GM18505 (cell line): ENCODE measurements at regions not wholly inside any gene's neighbourhood (a gene's known extent, or its start where the extent isn't known, plus 50 kb on each side); places are given as distances from the start of the nearest gene placed in this dataset.

Experiments used
- ATAC-seq: cut with Tn5 transposase; IDR thresholded peaks from one replicate; pipeline ENCODE4 v1.9.1; 2021; ENCODE audit not compliant: unreplicated experiment
- POLR2A ChIP-seq: IDR thresholded peaks from 4 replicates; pipeline ENCODE4 v1.6.1; 2011; ENCODE audit warnings: borderline replicate concordance; ENCODE audit not compliant: insufficient read depth, insufficient read length; ENCODE audit errors: extremely low read depth

DNA sequence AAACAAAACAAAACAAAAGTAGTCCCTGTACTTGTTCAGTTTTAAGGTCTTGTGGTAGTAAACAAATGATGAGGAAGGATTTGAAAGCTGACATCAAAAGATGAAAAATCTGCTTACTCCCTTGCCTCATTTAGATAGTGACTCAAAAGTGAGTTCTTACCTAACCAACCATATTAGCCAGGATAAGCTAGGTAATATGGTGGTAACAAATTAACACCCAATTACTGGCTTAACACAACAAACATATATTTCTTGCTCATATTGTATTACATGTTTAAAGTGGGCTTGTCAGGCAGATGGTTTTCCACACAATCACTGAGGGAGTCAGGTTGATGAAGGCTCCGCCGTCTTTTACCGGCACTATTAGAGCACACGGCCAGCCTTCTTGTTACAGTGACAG lies 189.7 kb downstream of the PPARGC1A start:
- no peak for TF ChIP-seq POLR2A
- no peak for ATAC-seq

- TF ChIP-seq POLR2A, result no peak
- ATAC-seq, result no peak
These were observed 192.1 kb downstream of the PPARGC1A start for GRCh38 chr4:23697722-23698121.

GRCh38 chr4:23697001-23697528 lies 192.8 kb downstream of the PPARGC1A start:
- no peak for TF ChIP-seq POLR2A
- ATAC-seq, result no peak

- no peak for ATAC-seq
- no peak for TF ChIP-seq POLR2A
These were observed 203.5 kb downstream of the PPARGC1A start for GRCh38 chr4:23686169-23686897.

GRCh38 chr4:23685471-23685870 lies 204.4 kb downstream of the PPARGC1A start:
- ATAC-seq, result no peak
- TF ChIP-seq POLR2A, result no peak

GRCh38 chr4:23680671-23681518 lies 209.0 kb downstream of the PPARGC1A start:
- TF ChIP-seq POLR2A, result no peak
- no peak for ATAC-seq

DNA sequence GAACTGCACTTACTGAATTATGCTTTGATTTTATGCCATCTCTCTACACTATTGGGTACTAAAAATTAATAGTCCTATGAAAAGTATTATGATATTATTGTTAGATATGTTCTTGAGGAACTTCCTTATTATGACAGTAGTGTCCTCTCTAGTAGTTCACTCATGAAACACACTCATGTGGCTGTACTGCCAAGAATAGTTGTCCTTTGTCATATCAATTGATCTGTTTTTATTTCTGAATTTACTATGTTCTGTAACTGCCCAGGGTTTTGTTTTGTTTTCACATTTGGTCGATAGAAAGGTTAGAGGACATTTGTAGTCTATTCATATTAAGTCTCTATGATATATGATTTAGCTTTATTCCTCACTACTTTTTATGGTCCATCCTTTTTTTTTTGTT lies 215.2 kb downstream of the PPARGC1A start:
- no peak for TF ChIP-seq POLR2A
- no peak for ATAC-seq

DNA sequence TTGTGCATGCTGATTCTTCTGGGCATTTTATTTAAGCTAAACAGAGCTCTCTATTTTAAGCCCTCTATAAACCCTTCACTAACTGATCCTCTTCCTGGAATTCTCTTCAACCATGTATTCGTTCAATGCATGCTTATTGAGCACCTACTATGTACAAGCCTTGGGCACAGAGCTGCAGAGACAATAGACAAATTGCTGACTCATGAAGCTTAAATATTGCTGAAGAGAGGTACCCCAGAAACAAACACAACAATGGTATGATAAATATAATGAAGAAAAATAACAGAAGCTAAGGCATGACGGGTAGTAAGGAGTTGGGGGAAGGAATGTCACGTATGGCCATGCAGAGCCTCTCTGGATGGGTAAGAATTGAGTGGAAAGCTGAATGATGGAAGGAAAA lies 222.2 kb downstream of the PPARGC1A start:
- TF ChIP-seq POLR2A, result no peak
- ATAC-seq, result no peak

- no peak for ATAC-seq
- no peak for TF ChIP-seq POLR2A
These were observed 229.0 kb downstream of the PPARGC1A start for GRCh38 chr4:23660865-23661264.

GRCh38 chr4:23654791-23655190 lies 235.1 kb downstream of the PPARGC1A start:
- no peak for TF ChIP-seq POLR2A

DNA sequence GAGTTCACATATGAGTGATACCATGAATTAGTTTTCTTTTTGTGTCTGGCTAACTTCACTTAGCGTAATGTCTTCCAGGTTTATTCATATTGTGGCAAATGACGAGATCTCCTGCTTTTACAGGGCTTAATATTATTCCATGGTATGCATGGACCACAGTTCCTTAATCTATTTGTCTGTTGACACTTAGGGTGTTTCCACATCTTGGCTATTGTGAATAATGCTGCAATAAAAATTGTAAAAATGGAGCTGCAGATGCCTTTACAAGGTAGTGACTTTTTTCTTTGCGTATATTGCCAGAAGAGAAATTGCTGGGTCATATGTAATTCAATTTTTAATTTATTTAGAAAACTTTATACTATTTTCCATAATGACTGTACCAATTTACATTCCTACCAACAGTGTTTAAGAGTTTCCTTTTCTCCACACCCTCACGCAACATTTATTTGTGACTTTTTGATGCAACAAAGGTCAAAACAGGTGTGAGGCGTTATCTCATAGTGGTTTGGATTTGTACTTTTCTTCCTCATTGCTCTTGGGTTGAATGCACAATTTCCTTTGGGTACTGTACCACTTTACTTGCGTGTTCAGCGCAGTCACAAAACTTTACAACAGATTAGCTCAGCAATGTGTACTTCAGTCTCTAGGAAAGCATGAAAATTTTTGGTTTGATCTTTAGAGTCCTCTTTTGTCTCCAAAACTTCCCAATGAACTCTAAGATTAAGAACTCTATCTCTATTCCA lies 240.8 kb downstream of the PPARGC1A start:
- no peak for TF ChIP-seq POLR2A
- ATAC-seq, result no peak

More at GRCh38 chr4:23654791-23655190, 235.1 kb downstream of the PPARGC1A start:
- no peak for ATAC-seq

DNA sequence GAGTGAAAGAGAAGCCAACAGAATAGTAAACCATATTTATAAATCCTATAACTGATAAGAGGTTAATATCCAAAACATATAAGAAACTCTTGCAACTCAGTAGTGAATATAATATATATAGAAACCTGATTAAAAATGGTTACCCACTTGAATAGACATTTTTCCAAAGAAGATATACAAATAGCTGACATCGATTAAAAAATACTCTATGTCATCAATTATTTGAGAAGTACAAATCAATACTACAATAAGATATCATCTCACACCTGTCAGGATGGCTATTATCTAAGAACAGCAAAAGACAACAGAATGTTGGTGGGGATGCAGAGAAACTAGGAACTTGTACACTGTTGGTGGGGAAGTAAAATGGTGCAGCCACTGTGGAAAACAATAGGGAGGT lies 254.4 kb downstream of the PPARGC1A start:
- TF ChIP-seq POLR2A, result no peak
- no peak for ATAC-seq
